ENCODE measurements at regions not wholly inside any gene's neighbourhood (a gene's known extent, or its start where the extent isn't known, plus 50 kb on each side); places are given as distances from the start of the nearest gene placed in this dataset.

- FAIRE-seq = no peak
Measured at GRCh38 chr9:107559494-107560086, 70.0 kb upstream of the KLF4 start.

GRCh38 chr9:107557236-107557990, 67.8 kb upstream of the KLF4 start:
- no peak for FAIRE-seq
- DNase-seq (ENCODE audit: insufficient read length, low spot score) = no peak

More at GRCh38 chr9:107559494-107560086, 70.0 kb upstream of the KLF4 start:
- DNase-seq (ENCODE audit: insufficient read length, low spot score) = no peak

- DNase-seq (ENCODE audit: insufficient read length, low spot score) = no peak
- no peak for FAIRE-seq
Measured at GRCh38 chr9:107554636-107555035, 65.1 kb upstream of the KLF4 start.

GRCh38 chr9:107548298-107549142, 59.0 kb upstream of the KLF4 start:
- no peak for FAIRE-seq
- peak; percentile 53 for DNase-seq (ENCODE audit: insufficient read length, low spot score)

- FAIRE-seq (no peak), DNase-seq (ENCODE audit: insufficient read length, low spot score) (no peak)
Measured at GRCh38 chr9:107547772-107548297, 58.3 kb upstream of the KLF4 start.

- DNase-seq (ENCODE audit: insufficient read length, low spot score) (no peak), FAIRE-seq (no peak)
Measured at GRCh38 chr9:107547303-107547702, 57.7 kb upstream of the KLF4 start.

GRCh38 chr9:107546859-107547258, 57.3 kb upstream of the KLF4 start:
- no peak for DNase-seq (ENCODE audit: insufficient read length, low spot score)
- FAIRE-seq = no peak

GRCh38 chr9:107545036-107545435, 55.5 kb upstream of the KLF4 start:
- DNase-seq (ENCODE audit: insufficient read length, low spot score) (no peak), FAIRE-seq (no peak)

- FAIRE-seq (peak; percentile 57), DNase-seq (ENCODE audit: insufficient read length, low spot score) (no peak)
Measured at GRCh38 chr9:107542411-107543157, 53.0 kb upstream of the KLF4 start.

- DNase-seq (ENCODE audit: insufficient read length, low spot score) = no peak
- no peak for FAIRE-seq
Measured at GRCh38 chr9:107541523-107541922, 52.0 kb upstream of the KLF4 start.

- FAIRE-seq = no peak
- DNase-seq (ENCODE audit: insufficient read length, low spot score) = no peak
Measured at GRCh38 chr9:107540164-107540561, 50.6 kb upstream of the KLF4 start.

GRCh38 chr9:107539427-107540163, 50.0 kb upstream of the KLF4 start:
- FAIRE-seq (no peak), DNase-seq (ENCODE audit: insufficient read length, low spot score) (no peak)

All from HTR-8/SVneo (cell line).